SK-N-MC (cell line): ENCODE measurements at regions not wholly inside any gene's neighbourhood (a gene's known extent, or its start where the extent isn't known, plus 50 kb on each side); places are given as distances from the start of the nearest gene placed in this dataset.
"Not testable (repeated sequence)": the region's sequence is repeated elsewhere in the genome, so short reads cannot be mapped to it uniquely, and the experiment has no call there.

Experiments
- DNase-seq: peaks from one replicate; pipeline ENCODE4 v3.0.0-alpha.2; 2011; ENCODE audit warnings: low read depth, low spot score
- H3K27ac ChIP-seq: fragments of 200-600 bp; sonication (generic); 2 replicates; pipeline ENCODE4 v1.5.1; 2016; ENCODE audit warnings: mixed run types
- H3K36me3 ChIP-seq: fragments of 200-600 bp; sonication (generic); 2 replicates; pipeline ENCODE4 v1.6.1; 2017; ENCODE audit warnings: antibody characterized with exemption, low read length, mixed read lengths; ENCODE audit not compliant: insufficient read depth
- H3K4me3 ChIP-seq: fragments of 200-600 bp; sonication (generic); 2 replicates; pipeline ENCODE4 v1.5.1; 2016
- H3K9ac ChIP-seq: fragments of 200-600 bp; sonication (generic); 2 replicates; pipeline ENCODE4 v1.8.0; 2017; ENCODE audit warnings: mixed run types, mixed read lengths; ENCODE audit not compliant: insufficient read length
- H3K9me3 ChIP-seq: fragments of 200-600 bp; sonication (generic); 2 replicates; pipeline ENCODE4 v1.6.1; 2017; ENCODE audit warnings: low read depth, mild to moderate bottlenecking, antibody characterized with exemption, low read length, moderate library complexity, mixed read lengths
- EZH2 ChIP-seq: fragments of 200-600 bp; sonication (generic); IDR thresholded peaks from one replicate; pipeline ENCODE4 v1.6.1; 2017; ENCODE audit warnings: antibody characterized with exemption
- FOXP2 ChIP-seq: optimal IDR thresholded peaks from 2 replicates; pipeline ENCODE3; 2011; ENCODE audit warnings: mild to moderate bottlenecking, moderate library complexity; ENCODE audit not compliant: insufficient read depth; ENCODE audit errors: extremely low read length, control extremely low read depth
- POLR2AphosphoS5 ChIP-seq: IDR thresholded peaks from 2 replicates; pipeline ENCODE4 v1.6.1; 2012; ENCODE audit warnings: mild to moderate bottlenecking, low read depth, low read length, borderline replicate concordance

DNA sequence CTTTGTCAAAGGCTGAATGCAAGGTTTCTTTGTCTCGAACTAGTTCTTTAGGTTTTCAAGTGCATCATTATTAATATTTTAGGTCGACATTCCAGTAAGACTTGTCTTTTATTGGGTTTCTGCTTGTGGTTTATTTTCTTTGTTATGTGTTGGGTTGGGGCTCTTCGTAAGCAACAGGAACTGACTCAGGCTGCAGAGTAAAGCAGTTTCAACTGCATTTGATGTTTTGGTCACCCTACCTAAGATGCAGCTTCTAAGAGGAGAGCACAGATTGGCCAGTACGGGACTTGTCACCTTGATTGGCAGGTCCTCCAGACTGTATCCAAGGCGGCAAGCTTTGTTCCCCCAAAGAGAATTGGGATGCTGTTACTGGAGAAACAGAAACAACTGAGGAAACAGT lies 149.5 kb upstream of the SULF2 start:
- no peak overlapping the region for H3K4me3 ChIP-seq
- H3K27ac ChIP-seq = no peak overlapping the region
- H3K36me3 ChIP-seq = no peaks in the 10 kb centered on the region
- DNase-seq = no peak
- TF ChIP-seq EZH2 = no peak
- TF ChIP-seq FOXP2 = no peak
- no peak for TF ChIP-seq POLR2AphosphoS5
- no peaks in the 10 kb centered on the region for H3K9me3 ChIP-seq
- no peak overlapping the region for H3K9ac ChIP-seq

GRCh38 chr20:47931443-47931842 lies 146.2 kb upstream of the SULF2 start:
- Histone ChIP-seq H3K9ac (no peak overlapping the region), H3K27ac (no peak overlapping the region), H3K9me3 (no peaks in the 10 kb centered on the region), H3K4me3 (no peak overlapping the region), H3K36me3 (no peaks in the 10 kb centered on the region)
- DNase-seq = no peak
- TF ChIP-seq EZH2 (no peak), POLR2AphosphoS5 (no peak), FOXP2 (no peak)

- no peak for DNase-seq
- no peak overlapping the region for H3K9ac ChIP-seq
- TF ChIP-seq EZH2 (no peak), POLR2AphosphoS5 (no peak), FOXP2 (no peak)
- H3K9me3 ChIP-seq = no peaks in the 10 kb centered on the region
- H3K4me3 ChIP-seq = no peak overlapping the region
- H3K27ac ChIP-seq = no peak overlapping the region
- H3K36me3 ChIP-seq = no peaks in the 10 kb centered on the region
These were observed 145.7 kb upstream of the SULF2 start for GRCh38 chr20:47931002-47931401.

DNA sequence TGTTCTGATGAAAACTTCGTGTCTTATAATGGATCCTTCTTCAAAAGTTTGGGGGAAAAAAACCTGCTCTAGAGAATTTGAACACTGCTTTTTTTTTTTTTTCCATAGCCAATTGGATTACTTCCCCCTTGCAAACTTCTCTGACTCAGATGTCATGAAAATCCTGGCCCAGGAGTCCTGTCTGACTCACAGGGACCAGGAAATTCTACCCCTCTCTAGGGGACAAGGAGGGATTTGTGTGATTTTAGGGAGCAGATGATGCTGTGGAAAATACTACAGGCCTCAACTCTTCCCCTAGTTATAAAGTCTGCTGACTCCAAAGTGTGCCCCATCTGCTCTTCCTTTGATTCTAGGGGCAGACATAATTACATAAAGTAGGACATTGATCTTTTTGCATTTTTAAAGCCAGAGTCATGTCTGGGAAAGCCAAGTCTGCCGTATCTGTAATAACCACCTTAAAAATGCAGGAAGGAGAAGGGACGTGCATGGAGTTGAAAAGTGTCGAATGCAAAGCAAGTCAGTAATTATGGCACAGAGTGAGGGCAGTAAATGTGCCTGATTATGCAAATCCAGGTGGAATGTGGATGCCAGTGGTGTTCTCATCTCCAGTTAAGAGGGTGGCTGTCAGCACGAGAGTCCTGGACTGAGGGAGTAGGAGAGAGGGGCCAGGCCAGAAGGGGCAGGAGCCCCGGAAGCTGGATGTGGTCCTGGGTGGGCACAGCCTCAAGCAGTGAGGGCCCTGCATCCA lies 144.3 kb upstream of the SULF2 start:
- Histone ChIP-seq H3K27ac (no peak overlapping the region), H3K9ac (no peak overlapping the region), H3K4me3 (no peak overlapping the region), H3K9me3 (no peaks in the 10 kb centered on the region), H3K36me3 (no peaks in the 10 kb centered on the region)
- no peak for TF ChIP-seq EZH2
- no peak for TF ChIP-seq FOXP2
- TF ChIP-seq POLR2AphosphoS5 = no peak
- DNase-seq = no peak

- Histone ChIP-seq H3K27ac (no peak overlapping the region), H3K9ac (no peak overlapping the region), H3K4me3 (no peak overlapping the region), H3K36me3 (no peaks in the 10 kb centered on the region), H3K9me3 (no peaks in the 10 kb centered on the region)
- DNase-seq = no peak
- no peak for TF ChIP-seq EZH2
These were observed 142.7 kb upstream of the SULF2 start for GRCh38 chr20:47927944-47928343.

DNA sequence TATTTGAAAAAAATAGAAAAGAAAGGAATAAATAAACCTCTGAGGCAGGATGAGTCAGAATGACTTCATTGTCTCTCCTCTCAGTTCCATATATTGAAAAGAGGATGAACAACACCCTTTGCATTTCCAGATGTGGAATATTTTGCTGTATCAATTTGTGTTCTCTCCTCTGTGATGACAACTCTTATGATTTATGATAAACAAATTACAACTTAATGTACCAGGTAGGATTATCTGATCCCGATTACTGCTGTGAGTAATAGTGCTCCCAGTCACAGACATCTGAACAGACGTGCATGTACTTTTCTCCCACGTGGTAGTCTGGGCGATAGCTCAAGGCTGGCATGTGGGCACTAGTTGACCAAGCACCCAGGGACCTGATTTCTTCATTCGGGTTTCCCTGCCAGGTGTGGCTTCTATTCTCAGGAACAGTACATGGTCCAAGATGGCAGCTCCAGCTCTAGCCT lies 142.1 kb upstream of the SULF2 start:
- Histone ChIP-seq H3K4me3 (no peak overlapping the region), H3K36me3 (no peaks in the 10 kb centered on the region), H3K9ac (no peak overlapping the region), H3K9me3 (no peaks in the 10 kb centered on the region), H3K27ac (no peak overlapping the region)
- DNase-seq = no peak
- no peak for TF ChIP-seq POLR2AphosphoS5

DNA sequence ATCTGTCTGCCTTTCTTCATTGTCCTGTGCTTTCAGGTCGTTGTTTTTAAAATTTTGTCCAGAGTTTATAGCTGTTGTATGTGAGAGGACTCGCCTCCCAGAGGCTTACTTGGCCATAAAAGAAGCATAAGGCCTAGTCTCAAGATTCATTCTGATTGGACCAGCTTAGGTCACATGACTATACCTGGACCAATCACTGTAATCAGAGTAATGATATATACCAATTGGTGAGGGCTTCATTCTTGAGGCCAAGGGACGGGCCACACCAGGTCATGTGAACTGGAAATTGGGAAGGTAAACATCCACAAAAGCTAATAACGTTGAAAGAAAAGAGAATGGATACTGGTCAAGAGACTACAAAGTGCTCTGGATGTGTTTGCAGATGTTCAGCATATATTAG lies 141.4 kb upstream of the SULF2 start:
- DNase-seq = no peak
- no peaks in the 10 kb centered on the region for H3K9me3 ChIP-seq
- TF ChIP-seq EZH2 (no peak), FOXP2 (no peak), POLR2AphosphoS5 (no peak)
- H3K36me3 ChIP-seq = no peaks in the 10 kb centered on the region
- H3K9ac ChIP-seq = no peak overlapping the region
- H3K4me3 ChIP-seq = no peak overlapping the region
- H3K27ac ChIP-seq = no peak overlapping the region

GRCh38 chr20:47925593-47925992 lies 140.3 kb upstream of the SULF2 start:
- no peak overlapping the region for H3K9ac ChIP-seq
- H3K27ac ChIP-seq = no peak overlapping the region
- H3K9me3 ChIP-seq = no peaks in the 10 kb centered on the region
- no peaks in the 10 kb centered on the region for H3K36me3 ChIP-seq
- no peak for TF ChIP-seq FOXP2
- no peak for TF ChIP-seq POLR2AphosphoS5
- no peak for TF ChIP-seq EZH2
- H3K4me3 ChIP-seq = no peak overlapping the region
- DNase-seq = no peak

- H3K4me3 ChIP-seq = no peak overlapping the region
- no peaks in the 10 kb centered on the region for H3K36me3 ChIP-seq
- H3K9ac ChIP-seq = no peak overlapping the region
- no peaks in the 10 kb centered on the region for H3K9me3 ChIP-seq
- DNase-seq = no peak
- H3K27ac ChIP-seq = no peak overlapping the region
- TF ChIP-seq POLR2AphosphoS5 = no peak
- no peak for TF ChIP-seq FOXP2
- no peak for TF ChIP-seq EZH2
These were observed 137.0 kb upstream of the SULF2 start for GRCh38 chr20:47922269-47922668.

DNA sequence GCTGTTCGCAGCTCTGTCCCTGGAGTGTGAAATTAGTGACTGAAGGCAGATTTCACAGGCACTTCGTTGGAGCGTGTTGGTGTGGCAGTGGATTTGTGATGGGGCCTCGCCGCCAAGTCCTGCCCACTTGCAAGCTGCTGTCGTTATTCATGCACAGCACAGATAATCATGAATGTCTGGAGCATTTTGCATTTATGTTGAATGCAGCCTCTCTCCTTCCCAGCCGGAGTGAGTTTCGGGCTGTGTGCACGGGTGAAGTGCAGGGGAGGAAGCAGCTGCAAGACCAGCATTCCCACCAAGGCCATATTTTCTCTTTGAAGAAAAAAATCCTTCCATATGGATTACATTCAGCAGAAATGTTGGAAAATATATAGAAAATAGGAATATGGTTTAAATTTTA lies 136.5 kb upstream of the SULF2 start:
- H3K9ac ChIP-seq, H3K27ac ChIP-seq, H3K9me3 ChIP-seq, H3K36me3 ChIP-seq, DNase-seq, H3K4me3 ChIP-seq: not testable (repeated sequence)
